BE2C (cell line): ENCODE measurements at regions not wholly inside any gene's neighbourhood (a gene's known extent, or its start where the extent isn't known, plus 50 kb on each side); places are given as distances from the start of the nearest gene placed in this dataset.

Experiments used
- DNase-seq: peaks from one replicate; pipeline ENCODE4 v3.0.0-alpha.2; 2020
- H3K27me3 ChIP-seq: fragments of 250-450 bp; sonication (Bioruptor Pico); 2 replicates; pipeline ENCODE4 v1.5.1; 2020; ENCODE audit warnings: mild to moderate bottlenecking
- H3K36me3 ChIP-seq: fragments of 250-450 bp; sonication (Bioruptor Pico); 2 replicates; pipeline ENCODE4 v1.5.1; 2020; ENCODE audit warnings: mild to moderate bottlenecking
- H3K4me1 ChIP-seq: fragments of 250-450 bp; sonication (Bioruptor Pico); 2 replicates; pipeline ENCODE4 v1.5.1; 2020
- H3K4me3 ChIP-seq: 2 replicates; pipeline ENCODE4 v1.5.1; 2011; ENCODE audit warnings: low read depth, low read length
- H3K9me3 ChIP-seq: fragments of 250-450 bp; sonication (Bioruptor Pico); 2 replicates; pipeline ENCODE4 v1.5.1; 2020
- CTCF ChIP-seq: IDR thresholded peaks from 2 replicates; pipeline ENCODE4 v1.5.1; 2012; ENCODE audit warnings: mild to moderate bottlenecking, low read depth, low read length

GRCh38 chr16:87085441-87085840, 231.8 kb downstream of the C16orf95 start:
- no peak for DNase-seq
- Histone ChIP-seq H3K9me3 (no peaks in the 10 kb centered on the region), H3K4me3 (no peak overlapping the region), H3K27me3 (no peaks in the 10 kb centered on the region), H3K4me1 (no peaks in the 10 kb centered on the region), H3K36me3 (no peaks in the 10 kb centered on the region)
- no peak for TF ChIP-seq CTCF

- TF ChIP-seq CTCF: no peak
- Histone ChIP-seq H3K36me3 (no peaks in the 10 kb centered on the region), H3K27me3 (no peaks in the 10 kb centered on the region), H3K9me3 (no peaks in the 10 kb centered on the region), H3K4me3 (no peak overlapping the region), H3K4me1 (no peaks in the 10 kb centered on the region)
- no peak for DNase-seq
These were observed 231.0 kb downstream of the C16orf95 start for GRCh38 chr16:87086156-87086555.

- no peak overlapping the region for H3K4me3 ChIP-seq
- no peaks in the 10 kb centered on the region for H3K36me3 ChIP-seq
- DNase-seq: no peak
- TF ChIP-seq CTCF: no peak
- no peaks in the 10 kb centered on the region for H3K9me3 ChIP-seq
- no peaks in the 10 kb centered on the region for H3K4me1 ChIP-seq
- H3K27me3 ChIP-seq: no peaks in the 10 kb centered on the region
These were observed 230.6 kb downstream of the C16orf95 start for GRCh38 chr16:87086575-87086974.

- no peaks in the 10 kb centered on the region for H3K4me1 ChIP-seq
- H3K9me3 ChIP-seq: no peaks in the 10 kb centered on the region
- no peak for TF ChIP-seq CTCF
- peaks cover 15% of the 10 kb centered on the region for H3K27me3 ChIP-seq
- no peak overlapping the region for H3K4me3 ChIP-seq
- DNase-seq: no peak
- H3K36me3 ChIP-seq: no peaks in the 10 kb centered on the region
These were observed 224.2 kb downstream of the C16orf95 start for GRCh38 chr16:87092958-87093357.

GRCh38 chr16:87093804-87094555, 223.2 kb downstream of the C16orf95 start:
- H3K9me3 ChIP-seq: no peaks in the 10 kb centered on the region
- no peak for TF ChIP-seq CTCF
- DNase-seq: no peak
- peaks cover 15% of the 10 kb centered on the region for H3K27me3 ChIP-seq
- no peaks in the 10 kb centered on the region for H3K4me1 ChIP-seq
- no peaks in the 10 kb centered on the region for H3K36me3 ChIP-seq
- H3K4me3 ChIP-seq: no peak overlapping the region

- H3K4me1 ChIP-seq: no peaks in the 10 kb centered on the region
- TF ChIP-seq CTCF: no peak
- no peaks in the 10 kb centered on the region for H3K9me3 ChIP-seq
- peaks cover 15% of the 10 kb centered on the region for H3K27me3 ChIP-seq
- no peak overlapping the region for H3K4me3 ChIP-seq
- DNase-seq: no peak
- no peaks in the 10 kb centered on the region for H3K36me3 ChIP-seq
These were observed 222.7 kb downstream of the C16orf95 start for GRCh38 chr16:87094556-87094865.
